ENCODE measurements at regions not wholly inside any gene's neighbourhood (a gene's known extent, or its start where the extent isn't known, plus 50 kb on each side); places are given as distances from the start of the nearest gene placed in this dataset.

- Histone ChIP-seq H3K9me3 (ENCODE audit: control insufficient read depth, insufficient read depth, low read depth, low read length) (no peaks in the 10 kb centered on the region), H3K36me3 (ENCODE audit: control insufficient read depth, insufficient read depth, low read length) (no peaks in the 10 kb centered on the region), H3K27ac (ENCODE audit: low read length) (no peak overlapping the region), H3K4me3 (ENCODE audit: low read depth in 2 of 2, low read length in 2 of 2) (no peak overlapping the region), H3K4me1 (ENCODE audit: control insufficient read depth, insufficient read depth, low read length) (no peaks in the 10 kb centered on the region), H3K27me3 (ENCODE audit: control insufficient read depth, insufficient read depth, low read length) (no peaks in the 10 kb centered on the region)
- CTCF ChIA-PET: no interaction called here
- intact Hi-C loops (cut with micrococcal nuclease; ENCODE audit: unreplicated experiment): no loop called here
- no peak for TF ChIP-seq TCF7L2 (IDR thresholded peaks at IDR 0.05; ENCODE audit: low read depth, low read length)
- no peak for TF ChIP-seq SIN3A (IDR thresholded peaks at IDR 0.05; ENCODE audit: borderline replicate concordance, insufficient read depth, low read depth, low read length)
- TF ChIP-seq, protein P1, sequence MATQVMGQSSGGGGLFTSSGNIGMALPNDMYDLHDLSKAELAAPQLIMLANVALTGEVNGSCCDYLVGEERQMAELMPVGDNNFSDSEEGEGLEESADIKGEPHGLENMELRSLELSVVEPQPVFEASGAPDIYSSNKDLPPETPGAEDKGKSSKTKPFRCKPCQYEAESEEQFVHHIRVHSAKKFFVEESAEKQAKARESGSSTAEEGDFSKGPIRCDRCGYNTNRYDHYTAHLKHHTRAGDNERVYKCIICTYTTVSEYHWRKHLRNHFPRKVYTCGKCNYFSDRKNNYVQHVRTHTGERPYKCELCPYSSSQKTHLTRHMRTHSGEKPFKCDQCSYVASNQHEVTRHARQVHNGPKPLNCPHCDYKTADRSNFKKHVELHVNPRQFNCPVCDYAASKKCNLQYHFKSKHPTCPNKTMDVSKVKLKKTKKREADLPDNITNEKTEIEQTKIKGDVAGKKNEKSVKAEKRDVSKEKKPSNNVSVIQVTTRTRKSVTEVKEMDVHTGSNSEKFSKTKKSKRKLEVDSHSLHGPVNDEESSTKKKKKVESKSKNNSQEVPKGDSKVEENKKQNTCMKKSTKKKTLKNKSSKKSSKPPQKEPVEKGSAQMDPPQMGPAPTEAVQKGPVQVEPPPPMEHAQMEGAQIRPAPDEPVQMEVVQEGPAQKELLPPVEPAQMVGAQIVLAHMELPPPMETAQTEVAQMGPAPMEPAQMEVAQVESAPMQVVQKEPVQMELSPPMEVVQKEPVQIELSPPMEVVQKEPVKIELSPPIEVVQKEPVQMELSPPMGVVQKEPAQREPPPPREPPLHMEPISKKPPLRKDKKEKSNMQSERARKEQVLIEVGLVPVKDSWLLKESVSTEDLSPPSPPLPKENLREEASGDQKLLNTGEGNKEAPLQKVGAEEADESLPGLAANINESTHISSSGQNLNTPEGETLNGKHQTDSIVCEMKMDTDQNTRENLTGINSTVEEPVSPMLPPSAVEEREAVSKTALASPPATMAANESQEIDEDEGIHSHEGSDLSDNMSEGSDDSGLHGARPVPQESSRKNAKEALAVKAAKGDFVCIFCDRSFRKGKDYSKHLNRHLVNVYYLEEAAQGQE (IDR thresholded peaks at IDR 0.05; ENCODE audit: insufficient read depth in 1 of 2, low read depth in 2 of 2, low read length in 1 of 2): no peak
- no peak for TF ChIP-seq CTCF (IDR thresholded peaks at IDR 0.05)
- no peak for TF ChIP-seq POLR2AphosphoS5 (IDR thresholded peaks at IDR 0.05; ENCODE audit: low read depth, low read length)
- POLR2A ChIA-PET: no interaction called here
- no peak for ATAC-seq
- in situ Hi-C loops (cut with HindIII; ENCODE audit: low pct_unique_long_range_greater_than_20kb, low sequenced_read_pairs): no loop called here
- no peak for DNase-seq (ENCODE audit: low read depth, low spot score)
- no TSS peak for BruUV-seq (replicated peaks)
Observed at GRCh38 chr2:13768274-13768673, 864.2 kb upstream of the LRATD1 start.

DNA sequence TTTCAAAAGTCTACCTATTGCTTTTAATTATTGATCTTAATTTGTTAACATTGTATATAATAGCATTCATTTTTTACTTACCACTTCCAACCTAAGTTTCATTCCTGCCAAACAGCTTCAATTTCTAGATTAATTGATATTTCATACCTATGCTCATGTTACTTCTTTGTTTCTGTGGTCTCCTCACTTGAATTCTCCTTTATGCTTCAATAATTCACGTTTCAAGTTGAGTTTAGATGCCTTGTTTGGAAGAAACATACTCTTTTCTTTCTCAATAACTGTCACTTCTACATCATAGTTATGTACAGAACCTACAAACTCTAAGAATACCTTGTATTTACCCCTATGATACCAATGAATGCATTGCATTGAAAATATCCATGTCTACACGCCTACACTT lies 862.2 kb upstream of the LRATD1 start:
- H3K27ac ChIP-seq (ENCODE audit: low read length): no peak overlapping the region
- DNase-seq (ENCODE audit: low read depth, low spot score): no peak
- no peaks in the 10 kb centered on the region for H3K9me3 ChIP-seq (ENCODE audit: control insufficient read depth, insufficient read depth, low read depth, low read length)
- no peak for TF ChIP-seq TCF7L2 (IDR thresholded peaks at IDR 0.05; ENCODE audit: low read depth, low read length)
- TF ChIP-seq, protein P1 (IDR thresholded peaks at IDR 0.05; ENCODE audit: insufficient read depth in 1 of 2, low read depth in 2 of 2, low read length in 1 of 2): no peak
- no peak for TF ChIP-seq SIN3A (IDR thresholded peaks at IDR 0.05; ENCODE audit: borderline replicate concordance, insufficient read depth, low read depth, low read length)
- in situ Hi-C loops (cut with HindIII; ENCODE audit: low pct_unique_long_range_greater_than_20kb, low sequenced_read_pairs): no loop called here
- CTCF ChIA-PET: no interaction called here
- no TSS peak for BruUV-seq (replicated peaks)
- no peak for ATAC-seq
- intact Hi-C loops (cut with micrococcal nuclease; ENCODE audit: unreplicated experiment): no loop called here
- no peaks in the 10 kb centered on the region for H3K36me3 ChIP-seq (ENCODE audit: control insufficient read depth, insufficient read depth, low read length)
- POLR2A ChIA-PET: no interaction called here
- no peak overlapping the region for H3K4me3 ChIP-seq (ENCODE audit: low read depth in 2 of 2, low read length in 2 of 2)
- no peaks in the 10 kb centered on the region for H3K27me3 ChIP-seq (ENCODE audit: control insufficient read depth, insufficient read depth, low read length)
- no peaks in the 10 kb centered on the region for H3K4me1 ChIP-seq (ENCODE audit: control insufficient read depth, insufficient read depth, low read length)

Data from Panc1 (cell line).